Caco-2 (cell line): ENCODE measurements at regions not wholly inside any gene's neighbourhood (a gene's known extent, or its start where the extent isn't known, plus 50 kb on each side); places are given as distances from the start of the nearest gene placed in this dataset.

Source experiments
- BruUV-seq: library from RNA; stranded (reverse); fragments of 400-500 nt; replicated peaks from 2 replicates; lab custom pipeline; 2021; lab: Mats Ljungman, UMichigan
- CTCF ChIA-PET: fragments of 300-600 bp; sonication (Branson Sonifier 250); formaldehyde crosslinking; loops from one replicate; lab custom pipeline; 2022; ENCODE audit warnings: antibody characterized with exemption; lab: Charles Lee
- POLR2A ChIA-PET: fragments of 300-600 bp; sonication (Branson Sonifier 250); formaldehyde crosslinking; loops from one replicate; lab custom pipeline; 2022; ENCODE audit warnings: antibody characterized with exemption; lab: Charles Lee
- DNase-seq, 2 experiments: peaks; one replicate each; pipeline versions ENCODE4 v3.0.0 to v3.0.0-alpha.2; 2020 to 2022
- H3K27me3 ChIP-seq: replicated peaks from 2 replicates; pipeline ENCODE4 v1.6.0; 2011; ENCODE audit warnings: low read length; ENCODE audit not compliant: control insufficient read depth, insufficient read depth
- H3K36me3 ChIP-seq: 2 replicates; pipeline ENCODE4 v1.5.1; 2011; ENCODE audit warnings: low read length; ENCODE audit not compliant: control insufficient read depth, insufficient read depth
- H3K4me1 ChIP-seq: fragments of 250-450 bp; sonication (Bioruptor Pico); 2 replicates; pipeline ENCODE4 v1.5.1; 2020; ENCODE audit warnings: mild to moderate bottlenecking
- H3K4me3 ChIP-seq: 2 replicates; pipeline ENCODE4 v1.5.1; 2011; ENCODE audit warnings: low read depth, mild to moderate bottlenecking, control low read depth, low read length
- H3K9me3 ChIP-seq: fragments of 250-450 bp; sonication (Bioruptor Pico); 2 replicates; pipeline ENCODE4 v1.5.1; 2020; ENCODE audit warnings: mild to moderate bottlenecking, moderate library complexity
- H3K27ac Mint-ChIP-seq: one replicate; pipeline ENCODE4 v1.8.0; 2022; ENCODE audit warnings: mixed read lengths; ENCODE audit not compliant: unreplicated experiment
- H3K27me3 Mint-ChIP-seq: one replicate; pipeline ENCODE4 v1.8.0; 2022; ENCODE audit warnings: mixed read lengths; ENCODE audit not compliant: insufficient read depth, unreplicated experiment
- H3K36me3 Mint-ChIP-seq: one replicate; pipeline ENCODE4 v1.8.0; 2022; ENCODE audit warnings: mild to moderate bottlenecking, mixed read lengths; ENCODE audit not compliant: insufficient read depth, unreplicated experiment
- H3K4me1 Mint-ChIP-seq: one replicate; pipeline ENCODE4 v1.8.0; 2022; ENCODE audit warnings: low read depth, mixed read lengths; ENCODE audit not compliant: unreplicated experiment
- H3K4me3 Mint-ChIP-seq: one replicate; pipeline ENCODE4 v1.8.0; 2022; ENCODE audit warnings: mild to moderate bottlenecking, moderate library complexity, mixed read lengths; ENCODE audit not compliant: unreplicated experiment
- H3K9me3 Mint-ChIP-seq: one replicate; pipeline ENCODE4 v1.8.0; 2022; ENCODE audit warnings: mixed read lengths; ENCODE audit not compliant: unreplicated experiment
- CTCF ChIP-seq, 2 experiments: fragments of 200-600 bp in 1 of 2; IDR thresholded peaks; 1 replicate in 1 of 2; 2 replicates in 1 of 2; pipeline versions ENCODE4 v1.5.1 to v1.8.0; 2011 to 2022; ENCODE audit warnings: antibody characterized with exemption in 1 of 2, control low read depth in 1 of 2, inconsistent platforms in 1 of 2, low read depth in 1 of 2, low read length in 1 of 2, mild to moderate bottlenecking in 1 of 2, moderate library complexity in 1 of 2; ENCODE audit not compliant: insufficient read depth in 1 of 2, severe bottlenecking in 1 of 2, unreplicated experiment in 1 of 2
- intact Hi-C: fragments of 100-400 bp; cut with micrococcal nuclease; formaldehyde crosslinking; loops from one replicate; pipeline ENCODE4 v1.10.0; 2022; ENCODE audit not compliant: unreplicated experiment

GRCh38 chr12:38480594-38480993 lies 164.0 kb downstream of the ALG10B start:
- no peaks in the 10 kb centered on the region for H3K4me1 Mint-ChIP-seq
- no peaks in the 10 kb centered on the region for H3K9me3 Mint-ChIP-seq
- no peaks in the 10 kb centered on the region for H3K36me3 Mint-ChIP-seq
- Histone ChIP-seq H3K4me3 (no peak overlapping the region), H3K4me1 (no peaks in the 10 kb centered on the region), H3K27me3 (no peaks in the 10 kb centered on the region), H3K36me3 (no peaks in the 10 kb centered on the region), H3K9me3 (no peaks in the 10 kb centered on the region; the same call in 1 of the 2 replicates)
- ChIA-PET CTCF (no interaction called here), POLR2A (no interaction called here)
- no peak overlapping the region for H3K4me3 Mint-ChIP-seq
- no peak overlapping the region for H3K27ac Mint-ChIP-seq
- TF ChIP-seq CTCF (IDR thresholded peaks at IDR 0.05; ENCODE audit: insufficient read depth in 1 of 2, low read depth in 1 of 2, low read length in 1 of 2, severe bottlenecking in 1 of 2, unreplicated experiment in 1 of 2) = no peak
- no peaks in the 10 kb centered on the region for H3K27me3 Mint-ChIP-seq
- BruUV-seq = no TSS peak
- no peak for DNase-seq
- intact Hi-C loops = no loop called here

GRCh38 chr12:38484821-38485449 lies 168.4 kb downstream of the ALG10B start:
- Histone ChIP-seq H3K9me3 (no peaks in the 10 kb centered on the region; the same call in 1 of the 2 replicates), H3K36me3 (no peaks in the 10 kb centered on the region), H3K4me3 (no peak overlapping the region), H3K27me3 (no peaks in the 10 kb centered on the region), H3K4me1 (no peaks in the 10 kb centered on the region)
- POLR2A ChIA-PET = no interaction called here
- CTCF ChIA-PET = no interaction called here
- Mint-ChIP-seq H3K4me1 (no peaks in the 10 kb centered on the region), H3K27ac (no peak overlapping the region), H3K27me3 (no peaks in the 10 kb centered on the region), H3K4me3 (no peak overlapping the region), H3K9me3 (no peaks in the 10 kb centered on the region), H3K36me3 (no peaks in the 10 kb centered on the region)
- intact Hi-C loops = no loop called here
- DNase-seq = no peak
- TF ChIP-seq CTCF (IDR thresholded peaks at IDR 0.05; ENCODE audit: insufficient read depth in 1 of 2, low read depth in 1 of 2, low read length in 1 of 2, severe bottlenecking in 1 of 2, unreplicated experiment in 1 of 2) = no peak
- no TSS peak for BruUV-seq

- Mint-ChIP-seq H3K36me3 (peaks cover 4% of the 10 kb centered on the region), H3K9me3 (no peaks in the 10 kb centered on the region), H3K27me3 (peaks cover 7% of the 10 kb centered on the region), H3K27ac (no peak overlapping the region), H3K4me3 (no peak overlapping the region), H3K4me1 (no peaks in the 10 kb centered on the region)
- POLR2A ChIA-PET = no interaction called here
- intact Hi-C loops = no loop called here
- Histone ChIP-seq H3K9me3 (no peaks in the 10 kb centered on the region), H3K4me3 (no peak overlapping the region), H3K4me1 (no peaks in the 10 kb centered on the region), H3K36me3 (no peaks in the 10 kb centered on the region), H3K27me3 (no peaks in the 10 kb centered on the region)
- DNase-seq = no peak
- CTCF ChIA-PET = no interaction called here
- TF ChIP-seq CTCF (IDR thresholded peaks at IDR 0.05; ENCODE audit: insufficient read depth in 1 of 2, low read depth in 1 of 2, low read length in 1 of 2, severe bottlenecking in 1 of 2, unreplicated experiment in 1 of 2) = no peak
- BruUV-seq = no TSS peak
These were observed 172.3 kb downstream of the ALG10B start for GRCh38 chr12:38488866-38489265.
